Sigmoid colon (tissue), 4 donors: ENCODE measurements at regions not wholly inside any gene's neighbourhood (a gene's known extent, or its start where the extent isn't known, plus 50 kb on each side); places are given as distances from the start of the nearest gene placed in this dataset.

Experiments
- CTCF ChIP-seq, 4 experiments: fragments of 450-650 bp in 3 of 4; fragments of 200-600 bp in 1 of 4; IDR thresholded peaks; one replicate each; pipeline ENCODE4 v1.5.1; 2016 to 2019; ENCODE audit warnings: antibody characterized with exemption in 4 of 4, mild to moderate bottlenecking in 3 of 4, moderate library complexity in 2 of 4
- EP300 ChIP-seq, 4 donors: sonication (generic); formaldehyde crosslinking; IDR thresholded peaks; one replicate each; pipeline ENCODE4 v1.6.1; 2017; ENCODE audit warnings: antibody characterized with exemption in 4 of 4
- POLR2A ChIP-seq, 2 donors: fragments of 450-650 bp; IDR thresholded peaks; one replicate each; pipeline ENCODE4 v1.6.1; 2016; ENCODE audit warnings: antibody characterized with exemption in 2 of 2, mild to moderate bottlenecking in 2 of 2, moderate library complexity in 2 of 2
- POLR2AphosphoS5 ChIP-seq, 4 donors: sonication (generic); formaldehyde crosslinking; IDR thresholded peaks; one replicate each; pipeline ENCODE4 v1.6.1; 2017; ENCODE audit warnings: antibody characterized with exemption in 4 of 4

DNA sequence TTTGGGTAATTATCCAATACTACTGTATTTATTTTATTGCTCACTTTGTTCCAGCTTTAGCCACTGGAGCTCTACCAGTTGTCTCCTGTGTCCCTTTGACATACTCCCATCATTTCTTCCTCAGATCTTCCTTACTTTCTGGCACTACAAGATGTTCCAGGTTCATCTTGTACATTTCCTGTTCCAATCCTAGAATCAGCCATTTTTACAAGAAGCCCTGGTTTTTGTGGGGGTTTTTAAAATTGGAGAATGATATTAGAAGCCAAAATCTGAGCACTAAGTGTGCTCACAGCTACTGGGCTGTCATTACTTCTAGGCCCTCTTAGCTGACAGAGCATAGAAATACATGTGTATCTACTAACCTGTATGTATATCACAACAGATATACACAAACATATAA is 164.3 kb downstream of the ZFP36L2 start:
- TF ChIP-seq CTCF (IDR thresholded peaks at IDR 0.05) (no peak), POLR2A (IDR thresholded peaks at IDR 0.05) (no peak), POLR2AphosphoS5 (IDR thresholded peaks at IDR 0.05) (no peak), EP300 (IDR thresholded peaks at IDR 0.05) (no peak)
